ENCODE measurements at regions not wholly inside any gene's neighbourhood (a gene's known extent, or its start where the extent isn't known, plus 50 kb on each side); places are given as distances from the start of the nearest gene placed in this dataset.

GRCh38 chr1:147466543-147466942 lies 74.8 kb upstream of the BCL9 start:
- no peak for DNase-seq

GRCh38 chr1:147470079-147470478 lies 71.2 kb upstream of the BCL9 start:
- no peak for DNase-seq

DNA sequence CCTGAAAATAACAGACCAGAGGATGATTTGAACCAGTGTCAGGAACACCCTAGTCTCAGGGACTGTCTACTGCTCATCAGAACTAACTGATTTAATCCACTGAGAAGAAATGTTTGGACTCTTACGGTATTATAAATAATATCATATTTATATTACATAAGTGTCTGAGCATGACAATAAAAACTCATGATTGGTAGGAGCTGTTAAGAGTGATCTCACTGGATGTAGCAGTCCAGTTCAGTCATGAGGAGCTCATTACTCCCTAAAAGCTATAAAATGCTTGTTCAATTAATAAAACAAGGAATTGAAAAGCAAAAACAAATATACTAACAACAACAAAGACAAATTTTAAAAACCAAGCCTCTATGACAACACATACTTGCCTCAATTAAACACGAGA lies 68.8 kb upstream of the BCL9 start:
- DNase-seq: no peak

GRCh38 chr1:147472966-147473732 lies 68.2 kb upstream of the BCL9 start:
- no peak for DNase-seq

DNA sequence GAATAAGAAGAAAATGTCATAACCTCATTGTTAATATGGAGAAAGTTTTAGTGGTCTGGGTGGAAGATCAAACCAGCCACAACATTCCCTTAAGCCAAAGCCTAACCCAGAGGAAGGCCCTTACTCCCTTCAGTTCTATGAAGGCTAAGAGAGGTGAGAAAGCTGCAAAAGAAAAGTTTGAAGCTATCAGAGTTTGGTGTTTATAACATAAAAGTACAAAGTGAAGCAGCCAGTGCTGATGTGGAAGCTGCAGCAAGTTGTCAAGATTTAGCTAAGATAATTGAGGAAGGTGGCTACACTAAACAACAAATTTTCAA lies 67.6 kb upstream of the BCL9 start:
- no peak for DNase-seq

- DNase-seq: no peak
Observed at GRCh38 chr1:147475488-147475887, 65.8 kb upstream of the BCL9 start.

- DNase-seq: no peak
Observed at GRCh38 chr1:147478521-147478920, 62.8 kb upstream of the BCL9 start.

- DNase-seq: no peak
Observed at GRCh38 chr1:147479864-147480564, 61.3 kb upstream of the BCL9 start.

DNA sequence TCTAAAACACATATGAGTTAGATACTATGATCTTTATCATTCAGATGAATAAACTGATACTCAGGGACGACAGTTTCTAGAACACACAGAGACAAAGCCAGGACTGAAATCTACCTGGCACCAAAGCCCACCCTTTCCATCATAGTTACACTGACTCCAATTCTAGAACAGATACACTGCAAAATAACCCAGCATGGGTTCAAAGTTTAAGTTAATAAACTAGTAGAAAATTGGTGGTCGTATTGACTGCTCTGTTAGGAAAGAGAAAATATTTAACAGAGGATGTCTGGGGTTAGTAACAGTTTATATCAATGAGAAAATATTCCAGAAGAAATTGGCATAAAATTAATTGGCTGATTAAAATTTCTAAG lies 60.8 kb upstream of the BCL9 start:
- no peak for DNase-seq

GRCh38 chr1:147486876-147487656 lies 54.2 kb upstream of the BCL9 start:
- DNase-seq: no peak

DNA sequence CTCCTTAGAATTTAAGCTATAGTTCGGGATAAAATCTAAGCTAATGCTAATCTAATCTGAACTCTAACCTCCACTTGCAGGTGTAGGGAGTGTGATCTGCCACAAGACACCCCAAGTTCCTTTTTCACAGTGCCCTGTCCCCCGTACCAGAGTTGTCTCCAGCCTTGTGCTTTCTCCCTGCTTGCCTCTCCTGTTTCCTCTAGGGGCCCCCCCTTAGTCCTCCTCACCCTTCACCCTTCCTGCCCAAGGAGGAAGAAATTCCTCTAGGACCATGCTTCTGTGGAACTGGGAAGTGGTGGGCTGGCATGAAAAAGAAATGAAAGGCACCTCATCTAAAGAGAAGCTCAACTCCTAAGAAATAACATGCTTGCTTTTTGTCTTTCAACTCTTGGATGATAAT lies 50.2 kb upstream of the BCL9 start:
- no peak for DNase-seq

Data from right hindlimb (tissue), 1 donor.